Endothelial cell of umbilical vein (primary cell): ENCODE measurements at regions not wholly inside any gene's neighbourhood (a gene's known extent, or its start where the extent isn't known, plus 50 kb on each side); places are given as distances from the start of the nearest gene placed in this dataset.

Source experiments
- CTCF ChIP-seq, 2 donors: IDR thresholded peaks; 1 replicate in 1 of 2; 2 replicates in 1 of 2; pipeline ENCODE4 v1.5.1; 2011; ENCODE audit warnings: low read length in 2 of 2, mild to moderate bottlenecking in 2 of 2, moderate library complexity in 2 of 2, control low read depth in 1 of 2, inconsistent platforms in 1 of 2, low read depth in 1 of 2; ENCODE audit not compliant: insufficient read depth in 1 of 2; ENCODE audit errors: extremely low read depth in 1 of 2
- EZH2 ChIP-seq: IDR thresholded peaks from 2 replicates; pipeline ENCODE4 v1.6.1; 2012; ENCODE audit warnings: borderline replicate concordance, low read depth, mild to moderate bottlenecking, moderate library complexity, low read length, inconsistent platforms; ENCODE audit not compliant: severe bottlenecking
- FOS ChIP-seq: IDR thresholded peaks from 2 replicates; pipeline ENCODE4 v1.6.1; 2011; ENCODE audit warnings: mild to moderate bottlenecking, low read length, moderate library complexity, borderline replicate concordance; ENCODE audit not compliant: insufficient read depth
- JUN ChIP-seq: IDR thresholded peaks from 2 replicates; pipeline ENCODE4 v1.6.1; 2011; ENCODE audit warnings: borderline replicate concordance, low read depth; ENCODE audit not compliant: insufficient read length, insufficient read depth
- MAX ChIP-seq: IDR thresholded peaks from 2 replicates; pipeline ENCODE4 v1.6.1; 2011; ENCODE audit not compliant: insufficient read depth, insufficient read length
- MYC ChIP-seq: IDR thresholded peaks from one replicate; pipeline ENCODE4 v1.6.1; 2011; ENCODE audit warnings: mild to moderate bottlenecking, low read depth, low read length
- POLR2A ChIP-seq: IDR thresholded peaks from 2 replicates; pipeline ENCODE4 v1.6.1; 2012; ENCODE audit warnings: low read depth, mild to moderate bottlenecking, control low read depth, low read length
- POLR2AphosphoS5 ChIP-seq: IDR thresholded peaks from 2 replicates; pipeline ENCODE4 v1.6.1; 2012; ENCODE audit warnings: low read depth, mild to moderate bottlenecking, control low read depth, low read length, moderate library complexity; ENCODE audit not compliant: insufficient read depth

DNA sequence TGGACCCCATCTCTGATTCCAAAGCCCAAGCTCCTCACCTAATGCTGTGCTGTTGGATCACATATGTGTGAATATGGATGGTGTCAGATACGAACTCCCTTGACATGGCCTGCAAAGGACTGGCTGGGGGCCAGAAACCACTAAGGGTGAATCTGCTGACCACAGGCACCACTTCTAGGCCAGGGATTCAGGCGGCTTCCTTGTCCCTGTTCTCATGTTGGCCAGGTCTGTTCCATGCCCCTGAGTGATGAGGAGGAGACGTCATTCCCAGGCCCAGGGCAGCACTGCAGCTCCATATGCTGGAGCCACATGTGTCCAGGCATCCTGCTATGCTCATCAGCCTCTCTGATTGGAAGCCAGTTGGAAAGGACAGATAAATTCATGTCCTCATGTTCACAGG is 130.0 kb upstream of the BDNF start:
- TF ChIP-seq CTCF (IDR thresholded peaks at IDR 0.05; ENCODE audit: extremely low read depth in 1 of 2, insufficient read depth in 1 of 2, low read depth in 1 of 2, low read length in 2 of 2) (no peak), POLR2A (no peak), POLR2AphosphoS5 (no peak), MAX (no peak), MYC (no peak), JUN (no peak), EZH2 (no peak), FOS (no peak)
